NT2/D1 (cell line): ENCODE measurements at regions not wholly inside any gene's neighbourhood (a gene's known extent, or its start where the extent isn't known, plus 50 kb on each side); places are given as distances from the start of the nearest gene placed in this dataset.

ENCODE experiments used
- YY1 ChIP-seq: IDR thresholded peaks from 2 replicates; pipeline ENCODE4 v1.6.1; 2011; ENCODE audit not compliant: insufficient read length, insufficient read depth
- ZNF274 ChIP-seq: IDR thresholded peaks from 2 replicates; pipeline ENCODE4 v1.6.1; 2011; ENCODE audit warnings: mild to moderate bottlenecking, low read depth, low read length

DNA sequence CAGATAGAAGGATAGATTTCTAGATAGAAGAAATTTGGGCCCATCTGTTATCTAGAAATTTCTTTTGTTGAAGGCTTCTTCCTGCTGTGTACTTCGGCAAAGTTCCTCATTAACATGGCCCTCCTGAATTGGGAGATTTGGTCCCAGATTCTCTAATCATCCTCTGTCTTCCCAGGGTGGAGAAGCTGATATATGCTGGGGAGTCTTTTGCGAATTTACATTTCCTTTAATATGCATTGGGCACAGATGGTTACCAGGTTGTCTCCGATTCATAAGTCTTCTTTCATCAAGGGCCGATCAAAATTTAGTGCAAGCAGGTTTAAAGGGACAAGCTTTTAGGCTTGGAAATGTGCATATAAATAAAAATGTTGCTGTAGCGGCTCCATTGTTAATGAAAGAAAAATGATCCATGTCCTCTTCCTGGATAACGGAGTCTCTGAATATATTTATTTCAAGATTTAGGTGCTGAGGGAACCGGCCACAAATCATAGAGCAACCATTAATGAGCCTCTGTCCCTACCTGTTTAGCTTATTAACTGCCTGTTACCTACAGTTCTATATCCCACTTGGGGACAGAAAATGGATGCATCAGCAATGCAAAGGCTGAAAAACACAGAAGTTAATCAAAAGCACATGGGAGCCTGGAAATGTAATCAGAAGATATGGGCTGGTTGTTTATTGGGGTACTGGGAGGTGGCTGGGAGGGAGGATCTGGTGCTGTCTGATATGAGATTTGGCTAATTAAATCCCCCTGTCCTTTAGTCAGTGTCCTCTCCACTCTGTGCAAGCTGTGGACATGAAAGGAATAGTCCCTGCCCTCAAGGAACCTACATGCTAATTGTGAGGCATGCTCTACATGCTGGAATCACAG is 234.7 kb downstream of the MAN2A1 start:
- no peak for TF ChIP-seq YY1
- no peak for TF ChIP-seq ZNF274
